NB4 (cell line): ENCODE measurements at regions not wholly inside any gene's neighbourhood (a gene's known extent, or its start where the extent isn't known, plus 50 kb on each side); places are given as distances from the start of the nearest gene placed in this dataset.
A peak's percentile ranks its signal among the peaks of the same experiment; 100 is the strongest.

Experiments
- DNase-seq: peaks from one replicate; pipeline ENCODE4 v3.0.0; 2010; ENCODE audit warnings: low read depth
- H3K4me3 ChIP-seq: one replicate; pipeline ENCODE4 v1.5.1; 2011; ENCODE audit warnings: mild to moderate bottlenecking, low read depth, low read length, moderate library complexity
- CTCF ChIP-seq: IDR thresholded peaks from one replicate; pipeline ENCODE4 v1.5.1; 2012; ENCODE audit warnings: low read depth, low read length
- MAX ChIP-seq: IDR thresholded peaks from 2 replicates; pipeline ENCODE4 v1.6.1; 2011; ENCODE audit warnings: low read depth, low read length
- MYC ChIP-seq: IDR thresholded peaks from 2 replicates; pipeline ENCODE4 v1.6.1; 2011; ENCODE audit warnings: low read depth, low read length
- POLR2A ChIP-seq: IDR thresholded peaks from 2 replicates; pipeline ENCODE4 v1.6.1; 2011; ENCODE audit warnings: mild to moderate bottlenecking; ENCODE audit not compliant: insufficient read length; ENCODE audit errors: extremely low read depth

GRCh38 chr16:66212428-66212827, 154.1 kb upstream of the CDH5 start:
- DNase-seq = no peak
- no peak for TF ChIP-seq CTCF

GRCh38 chr16:66211651-66212050, 154.8 kb upstream of the CDH5 start:
- no peak for DNase-seq
- TF ChIP-seq POLR2A (no peak), MYC (no peak), CTCF (no peak), MAX (no peak)
- no peak overlapping the region for H3K4me3 ChIP-seq

More at GRCh38 chr16:66212428-66212827, 154.1 kb upstream of the CDH5 start:
- no peak overlapping the region for H3K4me3 ChIP-seq

GRCh38 chr16:66207883-66208265, 158.6 kb upstream of the CDH5 start:
- peak overlapping the region; percentile 42 for H3K4me3 ChIP-seq
- TF ChIP-seq MAX = no peak
- TF ChIP-seq CTCF = no peak
- no peak for TF ChIP-seq MYC
- no peak for TF ChIP-seq POLR2A
- DNase-seq = peak; percentile 87

- DNase-seq = peak; percentile 95
- TF ChIP-seq MAX (no peak), MYC (no peak; the same call in 1 of the 2 replicates), CTCF (no peak), POLR2A (no peak)
- peak overlapping the region; percentile 42 for H3K4me3 ChIP-seq
Measured at GRCh38 chr16:66207139-66207882, 159.2 kb upstream of the CDH5 start.

- DNase-seq = no peak
- TF ChIP-seq MYC = no peak
- no peak for TF ChIP-seq POLR2A
- TF ChIP-seq CTCF = no peak
- no peak for TF ChIP-seq MAX
- no peak overlapping the region for H3K4me3 ChIP-seq
Measured at GRCh38 chr16:66206363-66206762, 160.1 kb upstream of the CDH5 start.
